GM19397 (cell line): ENCODE measurements at regions not wholly inside any gene's neighbourhood (a gene's known extent, or its start where the extent isn't known, plus 50 kb on each side); places are given as distances from the start of the nearest gene placed in this dataset.
"Not testable (repeated sequence)": the region's sequence is repeated elsewhere in the genome, so short reads cannot be mapped to it uniquely, and the experiment has no call there.

Experiments used
- ATAC-seq: cut with Tn5 transposase; IDR thresholded peaks from one replicate; pipeline ENCODE4 v1.9.1; 2021; ENCODE audit warnings: mild to moderate bottlenecking, moderate library complexity; ENCODE audit not compliant: unreplicated experiment

GRCh38 chr6:85764844-85765243, 122.2 kb upstream of the SYNCRIP start:
- no peak for ATAC-seq

GRCh38 chr6:85756982-85757381, 114.3 kb upstream of the SYNCRIP start:
- ATAC-seq = no peak

GRCh38 chr6:85754894-85755293, 112.2 kb upstream of the SYNCRIP start:
- no peak for ATAC-seq

- ATAC-seq = no peak
Observed at GRCh38 chr6:85752602-85753001, 109.9 kb upstream of the SYNCRIP start.

- ATAC-seq = no peak
Observed at GRCh38 chr6:85751374-85752055, 108.8 kb upstream of the SYNCRIP start.

- ATAC-seq = not testable (repeated sequence)
Observed at GRCh38 chr6:85750146-85750545, 107.5 kb upstream of the SYNCRIP start.

- ATAC-seq = no peak
Observed at GRCh38 chr6:85749236-85749635, 106.5 kb upstream of the SYNCRIP start.

GRCh38 chr6:85747666-85748065, 105.0 kb upstream of the SYNCRIP start:
- no peak for ATAC-seq

GRCh38 chr6:85747093-85747492, 104.4 kb upstream of the SYNCRIP start:
- no peak for ATAC-seq

- ATAC-seq = no peak
Observed at GRCh38 chr6:85744433-85744970, 101.8 kb upstream of the SYNCRIP start.

GRCh38 chr6:85726206-85726605, 83.5 kb upstream of the SYNCRIP start:
- no peak for ATAC-seq

GRCh38 chr6:85715797-85716196, 73.1 kb upstream of the SYNCRIP start:
- ATAC-seq = no peak

GRCh38 chr6:85714893-85715530, 72.3 kb upstream of the SYNCRIP start:
- no peak for ATAC-seq

- ATAC-seq = no peak
Observed at GRCh38 chr6:85712346-85712745, 69.7 kb upstream of the SYNCRIP start.

GRCh38 chr6:85707515-85708145, 64.9 kb upstream of the SYNCRIP start:
- not testable (repeated sequence) for ATAC-seq

GRCh38 chr6:85706272-85706671, 63.6 kb upstream of the SYNCRIP start:
- no peak for ATAC-seq

- no peak for ATAC-seq
Observed at GRCh38 chr6:85705220-85705619, 62.5 kb upstream of the SYNCRIP start.

GRCh38 chr6:85703406-85703805, 60.7 kb upstream of the SYNCRIP start:
- ATAC-seq = no peak
